Activated T-helper 17 cell treated with anti-CD3 and anti-CD28 coated beads, Interleukin-2, amount 50 U/mL, for 72 hours (primary cell): ENCODE measurements at regions not wholly inside any gene's neighbourhood (a gene's known extent, or its start where the extent isn't known, plus 50 kb on each side); places are given as distances from the start of the nearest gene placed in this dataset.

Experiments used
- ATAC-seq: fragments of 150-1000 bp; cut with Tn5 transposase; replicated peaks from 2 replicates; pipeline ENCODE4 v1.10.0; 2021; ENCODE audit warnings: mild to moderate bottlenecking, moderate library complexity
- H3K27ac Mint-ChIP-seq: one replicate; pipeline ENCODE4 v1.8.0; 2022; ENCODE audit warnings: mixed read lengths
- H3K27me3 Mint-ChIP-seq: one replicate; pipeline ENCODE4 v1.8.0; 2022; ENCODE audit warnings: mixed read lengths
- H3K36me3 Mint-ChIP-seq: one replicate; pipeline ENCODE4 v1.8.0; 2022; ENCODE audit warnings: low read depth, mild to moderate bottlenecking, mixed read lengths
- H3K4me1 Mint-ChIP-seq: one replicate; pipeline ENCODE4 v1.8.0; 2022; ENCODE audit warnings: mixed read lengths
- H3K4me3 Mint-ChIP-seq: one replicate; pipeline ENCODE4 v1.8.0; 2022; ENCODE audit warnings: mild to moderate bottlenecking, mixed read lengths
- H3K9me3 Mint-ChIP-seq: one replicate; pipeline ENCODE4 v1.8.0; 2022; ENCODE audit warnings: mixed read lengths

- Mint-ChIP-seq H3K4me1 (peaks cover 35% of the 10 kb centered on the region), H3K27me3 (no peaks in the 10 kb centered on the region), H3K36me3 (no peaks in the 10 kb centered on the region), H3K27ac (no peak overlapping the region), H3K4me3 (no peak overlapping the region), H3K9me3 (no peaks in the 10 kb centered on the region)
- no peak for ATAC-seq
These were observed 134.0 kb upstream of the DYRK2 start for GRCh38 chr12:67514502-67514901.

GRCh38 chr12:67515679-67516340 lies 132.7 kb upstream of the DYRK2 start:
- Mint-ChIP-seq H3K4me3 (peak overlapping the region; percentile 38), H3K4me1 (peaks cover 35% of the 10 kb centered on the region), H3K9me3 (no peaks in the 10 kb centered on the region), H3K27me3 (no peaks in the 10 kb centered on the region), H3K27ac (peak overlapping the region; percentile 37), H3K36me3 (no peaks in the 10 kb centered on the region)
- peak; percentile 73 for ATAC-seq

- no peak for ATAC-seq
- Mint-ChIP-seq H3K27me3 (no peaks in the 10 kb centered on the region), H3K4me3 (no peak overlapping the region), H3K27ac (no peak overlapping the region), H3K9me3 (no peaks in the 10 kb centered on the region), H3K4me1 (peaks cover 35% of the 10 kb centered on the region), H3K36me3 (no peaks in the 10 kb centered on the region)
These were observed 131.2 kb upstream of the DYRK2 start for GRCh38 chr12:67517181-67517887.

- no peak for ATAC-seq
- no peaks in the 10 kb centered on the region for H3K36me3 Mint-ChIP-seq
- H3K27me3 Mint-ChIP-seq = no peaks in the 10 kb centered on the region
- no peak overlapping the region for H3K4me3 Mint-ChIP-seq
- no peaks in the 10 kb centered on the region for H3K9me3 Mint-ChIP-seq
- peaks cover 22% of the 10 kb centered on the region for H3K4me1 Mint-ChIP-seq
- no peak overlapping the region for H3K27ac Mint-ChIP-seq
These were observed 128.8 kb upstream of the DYRK2 start for GRCh38 chr12:67519484-67520433.

GRCh38 chr12:67520606-67521005 lies 127.9 kb upstream of the DYRK2 start:
- no peak overlapping the region for H3K27ac Mint-ChIP-seq
- no peaks in the 10 kb centered on the region for H3K27me3 Mint-ChIP-seq
- H3K4me3 Mint-ChIP-seq = no peak overlapping the region
- peaks cover 15% of the 10 kb centered on the region for H3K4me1 Mint-ChIP-seq
- H3K36me3 Mint-ChIP-seq = no peaks in the 10 kb centered on the region
- no peak for ATAC-seq
- no peaks in the 10 kb centered on the region for H3K9me3 Mint-ChIP-seq

GRCh38 chr12:67522222-67522621 lies 126.3 kb upstream of the DYRK2 start:
- ATAC-seq = no peak
- Mint-ChIP-seq H3K36me3 (no peaks in the 10 kb centered on the region), H3K27ac (no peak overlapping the region), H3K9me3 (no peaks in the 10 kb centered on the region), H3K27me3 (no peaks in the 10 kb centered on the region), H3K4me1 (peaks cover 8% of the 10 kb centered on the region), H3K4me3 (no peak overlapping the region)

GRCh38 chr12:67523538-67523937 lies 125.0 kb upstream of the DYRK2 start:
- H3K9me3 Mint-ChIP-seq = no peaks in the 10 kb centered on the region
- H3K36me3 Mint-ChIP-seq = no peaks in the 10 kb centered on the region
- H3K27me3 Mint-ChIP-seq = no peaks in the 10 kb centered on the region
- peaks cover 7% of the 10 kb centered on the region for H3K4me1 Mint-ChIP-seq
- ATAC-seq = no peak
- H3K27ac Mint-ChIP-seq = no peak overlapping the region
- H3K4me3 Mint-ChIP-seq = no peak overlapping the region

GRCh38 chr12:67524861-67525616 lies 123.5 kb upstream of the DYRK2 start:
- Mint-ChIP-seq H3K27me3 (no peaks in the 10 kb centered on the region), H3K9me3 (peaks cover 2% of the 10 kb centered on the region), H3K4me1 (peaks cover 7% of the 10 kb centered on the region), H3K27ac (no peak overlapping the region), H3K36me3 (no peaks in the 10 kb centered on the region), H3K4me3 (no peak overlapping the region)
- ATAC-seq = no peak

GRCh38 chr12:67525617-67525884 lies 123.0 kb upstream of the DYRK2 start:
- no peaks in the 10 kb centered on the region for H3K36me3 Mint-ChIP-seq
- H3K9me3 Mint-ChIP-seq = peaks cover 3% of the 10 kb centered on the region
- H3K27ac Mint-ChIP-seq = no peak overlapping the region
- no peak for ATAC-seq
- no peak overlapping the region for H3K4me3 Mint-ChIP-seq
- H3K27me3 Mint-ChIP-seq = no peaks in the 10 kb centered on the region
- peaks cover 7% of the 10 kb centered on the region for H3K4me1 Mint-ChIP-seq

GRCh38 chr12:67526129-67526528 lies 122.4 kb upstream of the DYRK2 start:
- peaks cover 7% of the 10 kb centered on the region for H3K4me1 Mint-ChIP-seq
- H3K27ac Mint-ChIP-seq = no peak overlapping the region
- H3K27me3 Mint-ChIP-seq = no peaks in the 10 kb centered on the region
- no peaks in the 10 kb centered on the region for H3K36me3 Mint-ChIP-seq
- no peak for ATAC-seq
- peaks cover 3% of the 10 kb centered on the region for H3K9me3 Mint-ChIP-seq
- H3K4me3 Mint-ChIP-seq = no peak overlapping the region

GRCh38 chr12:67531051-67531450 lies 117.5 kb upstream of the DYRK2 start:
- Mint-ChIP-seq H3K4me1 (peaks cover 2% of the 10 kb centered on the region), H3K9me3 (peaks cover 3% of the 10 kb centered on the region), H3K27me3 (no peaks in the 10 kb centered on the region), H3K36me3 (no peaks in the 10 kb centered on the region), H3K4me3 (no peak overlapping the region), H3K27ac (no peak overlapping the region)
- no peak for ATAC-seq

GRCh38 chr12:67531501-67531900 lies 117.0 kb upstream of the DYRK2 start:
- no peaks in the 10 kb centered on the region for H3K36me3 Mint-ChIP-seq
- H3K9me3 Mint-ChIP-seq = peaks cover 3% of the 10 kb centered on the region
- no peak overlapping the region for H3K27ac Mint-ChIP-seq
- ATAC-seq = no peak
- no peaks in the 10 kb centered on the region for H3K4me1 Mint-ChIP-seq
- no peaks in the 10 kb centered on the region for H3K27me3 Mint-ChIP-seq
- H3K4me3 Mint-ChIP-seq = no peak overlapping the region

GRCh38 chr12:67533159-67533558 lies 115.4 kb upstream of the DYRK2 start:
- Mint-ChIP-seq H3K36me3 (no peaks in the 10 kb centered on the region), H3K27ac (no peak overlapping the region), H3K27me3 (no peaks in the 10 kb centered on the region), H3K9me3 (peaks cover 3% of the 10 kb centered on the region), H3K4me1 (no peaks in the 10 kb centered on the region), H3K4me3 (no peak overlapping the region)
- ATAC-seq = no peak

GRCh38 chr12:67534046-67534445 lies 114.5 kb upstream of the DYRK2 start:
- H3K27ac Mint-ChIP-seq = no peak overlapping the region
- no peak overlapping the region for H3K4me3 Mint-ChIP-seq
- no peak for ATAC-seq
- no peaks in the 10 kb centered on the region for H3K27me3 Mint-ChIP-seq
- H3K36me3 Mint-ChIP-seq = no peaks in the 10 kb centered on the region
- H3K4me1 Mint-ChIP-seq = no peaks in the 10 kb centered on the region
- peaks cover 3% of the 10 kb centered on the region for H3K9me3 Mint-ChIP-seq
